NCI-H82 (cell line): ENCODE measurements at regions not wholly inside any gene's neighbourhood (a gene's known extent, or its start where the extent isn't known, plus 50 kb on each side); places are given as distances from the start of the nearest gene placed in this dataset.
"Not testable (repeated sequence)": the region's sequence is repeated elsewhere in the genome, so short reads cannot be mapped to it uniquely, and the experiment has no call there.

Source experiments
- DNase-seq: peaks from one replicate; lab custom pipeline; 2025; lab: John Stamatoyannopoulos, UW

DNA sequence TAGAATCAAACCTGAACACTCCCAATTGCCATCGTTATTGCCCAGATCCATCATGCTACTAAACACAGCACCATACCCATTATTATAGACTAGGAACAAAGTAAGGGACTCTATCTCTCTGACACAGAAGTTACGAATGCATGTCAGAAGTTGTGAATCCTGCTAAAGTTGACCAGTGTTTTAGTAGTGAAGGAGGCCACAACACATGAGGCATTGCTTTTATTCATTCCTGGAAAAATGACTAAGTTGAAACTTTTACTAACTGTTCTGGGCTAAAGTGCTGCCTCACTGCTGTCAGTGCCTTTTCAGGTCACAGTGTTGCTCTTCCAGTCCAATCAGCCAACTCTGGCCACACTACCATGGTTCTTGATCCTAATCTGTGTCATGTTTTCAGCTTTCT is 911.1 kb downstream of the TTLL7 start:
- no peak for DNase-seq

DNA sequence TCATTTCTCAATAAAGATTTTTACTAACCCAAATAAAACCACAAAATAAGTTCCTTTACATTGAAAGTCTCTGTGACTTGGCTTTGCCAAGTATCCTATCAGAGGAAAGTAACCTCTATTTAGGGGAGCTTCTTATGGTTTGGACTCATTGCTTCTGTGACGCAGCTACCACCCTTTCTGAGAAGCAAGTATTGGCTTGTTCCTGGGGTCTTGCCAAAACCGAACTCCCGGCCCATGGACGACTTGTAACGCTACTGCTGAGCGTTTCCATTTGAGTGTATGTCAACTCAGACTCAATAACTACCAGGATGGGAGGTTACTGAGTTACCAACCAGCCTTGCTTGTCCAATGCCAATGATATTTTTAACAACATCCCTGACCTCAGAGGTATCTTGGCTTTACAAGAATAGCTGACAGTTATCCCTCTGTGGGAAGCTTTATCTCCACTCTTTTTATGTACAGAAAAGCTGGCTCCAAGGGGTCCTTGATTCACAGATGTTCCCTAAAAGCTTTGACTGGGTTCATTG is 911.9 kb downstream of the TTLL7 start:
- DNase-seq, result peak; percentile 7

DNA sequence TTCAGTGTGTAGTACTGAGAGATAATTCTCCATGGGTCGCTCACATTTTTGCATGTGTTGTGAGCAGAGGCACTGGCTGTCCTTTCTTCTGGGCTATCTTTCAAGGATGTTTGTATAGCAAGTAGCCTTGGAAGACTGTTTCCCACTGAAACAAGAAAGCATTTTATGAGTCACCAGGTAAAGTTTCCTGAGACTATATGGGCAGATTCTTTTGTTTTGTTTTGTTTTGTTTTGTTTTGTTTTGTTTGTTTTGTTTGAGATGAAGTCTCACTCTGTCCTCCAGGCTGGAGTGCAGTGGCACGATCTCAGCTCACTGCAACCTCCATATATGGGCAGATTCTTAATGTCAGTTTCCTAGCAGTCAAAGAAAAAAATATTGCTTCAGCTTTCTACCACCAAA is 912.6 kb downstream of the TTLL7 start:
- no peak for DNase-seq

DNA sequence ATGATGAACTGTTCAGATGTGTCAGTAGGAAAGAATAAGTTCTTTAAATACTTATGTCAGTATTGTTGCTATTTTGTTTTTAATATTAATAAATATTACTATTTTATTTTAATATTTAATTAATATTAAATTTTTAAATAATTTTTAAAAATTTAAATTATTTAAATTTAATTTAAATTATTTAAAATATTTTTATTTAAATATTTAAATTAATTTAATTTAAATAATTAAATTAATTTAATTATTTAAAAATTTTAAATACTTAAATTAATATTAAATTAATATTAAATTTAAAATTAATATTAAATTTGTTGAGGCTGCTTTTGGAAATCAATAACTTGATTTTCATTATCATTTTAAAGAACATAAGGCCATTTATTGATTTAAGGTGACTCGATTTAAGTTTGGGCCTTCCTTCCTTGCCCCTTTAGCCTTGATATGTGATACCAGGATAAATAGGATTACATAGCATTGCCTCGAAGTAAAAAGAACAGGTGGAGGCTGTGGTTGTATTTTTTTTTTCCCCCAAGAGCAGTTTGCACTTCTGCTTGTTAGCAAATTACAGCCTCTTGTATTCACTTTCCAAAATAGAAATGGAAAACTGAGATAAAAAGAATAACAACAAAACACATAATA is 915.2 kb downstream of the TTLL7 start:
- peak; percentile 85 for DNase-seq

DNA sequence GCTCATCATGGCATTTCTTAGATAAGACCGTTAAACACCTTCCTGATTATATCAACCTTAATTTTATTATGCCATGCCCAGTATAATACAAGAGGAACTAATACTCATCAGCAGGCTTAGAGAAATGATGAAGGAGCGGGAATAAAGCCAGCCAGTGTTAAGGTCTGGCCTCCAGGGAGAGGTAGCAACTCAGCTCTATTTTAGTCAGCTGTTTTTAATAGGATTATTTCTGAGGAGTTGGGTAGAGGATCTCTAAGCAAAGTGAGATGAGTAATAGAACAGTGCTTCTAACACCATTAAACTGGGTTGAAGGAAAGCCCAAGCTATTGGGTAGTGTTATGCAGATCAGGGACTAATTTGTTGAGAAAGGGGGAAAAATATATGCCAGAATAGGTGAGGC is 921.5 kb downstream of the TTLL7 start:
- peak; percentile 87 for DNase-seq

DNA sequence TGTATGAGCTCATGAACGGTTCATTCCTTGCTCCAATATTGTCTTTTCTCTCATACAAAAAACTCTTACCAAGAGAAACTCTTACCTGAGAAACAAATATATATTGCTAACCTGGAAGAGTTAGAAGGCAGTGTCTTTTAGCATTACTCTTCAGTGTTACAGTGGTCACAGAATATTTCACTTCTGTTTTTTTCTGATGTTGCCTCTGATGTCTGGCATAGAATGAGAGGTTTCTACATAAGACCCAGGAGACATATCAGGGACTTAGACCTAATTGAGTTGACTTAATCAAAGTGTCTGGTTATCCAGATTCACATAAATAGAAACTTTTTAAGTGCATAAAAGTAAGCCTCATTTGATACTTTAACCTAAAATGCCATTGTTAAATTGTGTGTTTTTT is 923.8 kb downstream of the TTLL7 start:
- no peak for DNase-seq

DNA sequence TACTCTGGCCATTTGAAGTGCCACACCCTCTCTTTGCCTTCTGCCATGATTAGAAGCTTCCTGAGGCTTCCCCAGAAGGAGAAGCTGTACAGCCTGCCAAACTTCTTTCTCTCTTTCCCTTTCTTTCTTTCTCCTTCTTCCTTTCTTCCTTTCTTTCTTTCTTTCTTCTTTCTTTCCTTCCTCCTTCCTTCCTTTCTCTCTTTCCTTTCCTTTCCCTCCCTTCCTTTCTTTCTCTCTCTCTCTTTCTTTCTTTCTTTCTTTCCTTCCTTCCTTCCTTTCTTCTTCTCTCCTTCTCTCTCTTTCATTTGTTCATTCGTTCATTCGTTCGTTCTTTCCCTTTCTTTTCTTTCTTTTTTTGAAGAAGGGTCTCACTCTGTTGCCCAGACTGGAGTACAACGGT is 931.0 kb downstream of the TTLL7 start:
- DNase-seq, result no peak

DNA sequence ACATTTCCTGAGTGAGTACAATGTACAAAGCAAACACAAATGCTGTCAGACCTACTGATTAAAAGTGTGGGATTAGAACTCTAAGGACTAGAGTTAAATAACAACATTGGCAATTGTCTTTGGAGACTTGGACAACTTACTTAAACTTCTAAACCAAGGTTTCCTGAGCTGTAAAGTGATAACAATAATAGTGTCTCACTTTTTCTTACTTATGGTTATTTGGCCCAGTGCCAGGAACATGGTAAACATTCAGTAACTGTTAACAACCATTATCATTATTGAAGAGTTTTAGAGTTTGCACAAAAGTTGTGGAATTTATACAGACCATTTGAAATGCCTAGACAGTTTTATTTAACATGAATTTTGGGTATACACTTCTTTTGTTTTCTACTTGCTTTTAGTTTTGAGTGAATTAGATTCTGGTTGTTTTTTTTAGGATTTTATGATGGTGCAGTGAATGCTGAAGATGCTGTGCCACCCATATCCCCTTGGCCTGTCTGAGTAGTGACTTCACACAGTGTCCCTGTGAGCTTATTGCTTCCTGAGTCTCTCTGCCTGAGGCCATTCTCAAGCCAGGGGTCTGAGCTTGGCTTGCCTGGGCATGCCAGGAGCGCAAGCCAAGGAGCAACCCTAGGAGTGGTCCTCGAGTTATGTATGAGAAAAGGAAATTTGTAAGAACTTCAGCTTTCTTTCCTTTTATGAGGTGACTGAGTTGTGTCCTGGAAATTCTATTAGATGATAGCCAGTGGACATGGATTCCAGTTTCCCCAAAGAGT is 932.8 kb downstream of the TTLL7 start:
- DNase-seq, result no peak

DNA sequence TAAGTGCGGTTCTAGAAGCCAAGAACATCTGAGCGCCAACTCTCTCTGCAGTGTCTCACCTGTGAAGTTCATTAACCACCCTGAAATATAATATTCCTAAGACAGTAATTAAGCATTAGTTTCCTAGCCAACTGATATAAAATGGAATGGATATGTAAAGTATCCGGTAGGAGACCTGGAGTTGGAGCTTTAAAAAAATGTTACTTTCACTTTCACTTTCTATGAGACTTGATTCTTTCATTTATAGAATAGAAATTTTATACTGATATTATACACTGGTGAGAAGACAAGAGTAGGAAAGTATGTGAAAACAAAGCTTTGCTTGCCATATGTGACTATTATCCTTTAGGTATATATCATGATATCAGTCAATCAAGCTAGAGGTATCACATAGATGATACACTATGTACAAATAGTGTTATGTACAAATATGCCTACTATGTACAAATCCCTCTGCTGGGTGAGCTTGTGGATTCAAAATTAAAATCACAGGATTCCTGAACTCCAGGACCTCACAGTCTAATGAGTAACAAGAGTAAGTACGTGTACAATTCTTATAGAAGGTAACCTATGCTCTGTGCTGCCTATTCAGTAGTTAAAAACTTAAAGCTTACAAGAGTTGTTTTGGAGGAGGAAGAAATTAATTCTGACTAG is 934.2 kb downstream of the TTLL7 start:
- no peak for DNase-seq

DNA sequence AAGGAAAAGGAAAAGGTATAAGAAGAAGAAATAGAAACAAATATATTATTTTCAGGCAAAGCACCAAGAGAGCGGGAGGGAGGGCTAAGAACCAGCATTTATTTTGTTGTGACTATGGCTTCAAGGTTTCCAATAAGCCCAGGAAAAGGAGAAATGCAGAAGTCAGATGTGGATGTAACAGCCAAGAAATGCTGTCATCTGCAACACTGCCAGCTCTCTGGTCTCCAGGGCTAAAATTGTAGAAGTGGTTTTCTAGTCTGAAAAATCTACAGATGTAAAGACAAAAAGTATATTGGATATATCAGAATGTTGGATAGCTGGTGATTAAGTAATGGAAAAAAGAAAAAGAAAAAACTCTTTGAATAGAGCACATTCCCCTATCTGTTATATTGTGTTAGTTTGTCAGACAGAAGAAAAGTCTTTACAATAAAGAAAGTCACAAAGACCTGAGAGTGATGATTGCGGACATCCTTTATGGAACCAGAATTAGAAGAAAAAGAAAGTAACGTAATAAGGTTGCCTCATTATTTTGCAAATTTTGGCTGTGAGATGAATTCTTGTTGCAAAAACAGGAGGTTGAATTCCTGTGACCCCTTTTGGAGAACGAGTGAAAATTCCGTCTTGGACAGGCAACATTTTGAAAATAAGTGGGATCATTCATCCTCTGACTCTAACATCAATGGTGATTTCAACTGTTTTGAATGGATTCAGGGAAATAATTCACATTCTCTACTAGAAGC is 938.1 kb downstream of the TTLL7 start:
- DNase-seq, result no peak

DNA sequence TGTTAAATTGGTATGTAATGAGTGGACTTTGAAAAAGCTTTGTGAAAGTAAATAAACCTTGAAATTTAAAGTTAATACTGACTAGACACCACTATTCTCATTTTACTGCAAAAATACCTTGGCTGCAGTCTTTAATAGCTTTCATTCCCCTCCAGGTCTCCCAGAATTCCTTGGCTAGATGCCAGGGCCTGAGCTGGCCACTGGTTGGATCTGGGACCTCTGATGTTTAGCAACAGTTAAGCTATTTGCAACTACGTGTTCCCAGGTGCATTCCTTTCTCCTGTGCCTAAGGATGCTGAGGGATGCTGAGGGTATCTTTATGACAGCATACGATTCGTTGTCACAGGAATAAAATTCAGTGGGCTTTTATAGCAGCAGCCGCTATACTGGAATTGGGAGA is 938.7 kb downstream of the TTLL7 start:
- peak; percentile 27 for DNase-seq

DNA sequence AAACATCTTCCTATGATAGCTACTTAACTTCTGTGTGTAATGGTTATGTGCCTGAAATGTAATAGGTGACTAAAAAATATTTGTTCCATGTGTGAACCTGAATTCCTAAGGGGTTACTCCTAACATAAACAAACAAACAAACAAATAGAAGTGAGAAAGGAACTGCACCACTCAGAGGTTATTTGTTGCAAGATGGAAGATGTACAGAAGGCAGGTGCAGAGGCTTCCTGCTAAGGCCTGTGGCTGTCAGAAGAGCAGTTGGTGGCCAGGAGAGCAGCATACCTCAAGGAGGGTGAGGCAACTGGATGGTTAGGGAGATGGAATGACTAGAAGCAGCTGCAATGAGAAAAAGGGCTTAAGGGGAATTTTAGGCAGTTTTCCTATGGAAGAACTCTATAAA is 940.6 kb downstream of the TTLL7 start:
- no peak for DNase-seq

DNA sequence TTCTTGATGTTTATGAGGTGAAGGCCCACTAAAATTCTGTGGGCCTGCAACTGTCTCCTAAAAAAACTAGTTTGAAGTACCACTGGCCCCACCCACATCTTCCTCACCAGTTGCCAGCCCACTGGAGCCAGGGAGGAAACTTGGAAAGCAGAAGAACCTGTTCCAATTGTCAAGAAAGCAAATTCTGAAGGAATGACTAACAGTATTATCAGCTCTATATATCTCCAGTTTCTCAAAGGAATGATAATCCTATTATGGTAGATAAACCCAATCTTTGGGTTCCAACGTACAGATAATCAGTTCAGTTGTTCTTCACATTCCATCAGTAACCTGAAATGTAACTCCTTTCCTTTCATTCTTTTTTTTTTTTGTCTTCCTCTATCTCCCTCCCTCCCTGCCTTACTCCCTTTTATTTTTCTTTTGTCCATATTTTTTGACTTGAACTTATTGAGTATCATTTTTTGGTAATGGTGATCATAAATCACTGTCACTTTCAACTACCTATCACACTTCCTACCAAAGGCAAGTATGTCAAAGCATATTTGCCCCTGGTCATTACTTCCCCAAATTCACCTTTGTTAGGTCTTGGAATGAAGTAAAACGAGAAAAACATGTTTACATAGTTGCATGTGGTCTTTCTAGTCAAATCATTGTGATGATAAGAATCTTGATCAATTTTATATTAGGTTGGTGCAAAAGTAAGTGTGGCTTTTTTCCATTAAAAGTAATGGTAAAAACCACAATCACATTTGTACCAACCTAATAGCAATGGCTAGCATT is 943.4 kb downstream of the TTLL7 start:
- DNase-seq, result peak; percentile 13

DNA sequence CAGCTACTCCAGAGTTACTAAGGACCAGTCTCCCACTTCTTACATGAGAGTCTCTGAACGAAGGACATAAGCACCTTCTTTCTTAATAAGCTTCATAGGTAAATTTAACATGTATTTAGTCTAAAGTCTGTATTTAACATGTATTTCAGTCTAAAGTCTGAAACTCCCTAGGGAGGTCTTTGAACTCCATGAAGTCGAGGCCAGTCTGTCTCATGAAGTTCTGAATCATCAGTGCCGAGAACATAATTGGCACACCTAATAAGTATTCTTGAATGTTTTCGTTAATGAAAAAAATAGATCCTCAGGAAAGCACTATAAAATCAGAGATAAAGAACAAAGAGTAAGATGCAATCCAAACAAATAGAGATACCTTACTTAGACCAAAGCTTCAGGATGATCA is 945.5 kb downstream of the TTLL7 start:
- DNase-seq, result no peak

DNA sequence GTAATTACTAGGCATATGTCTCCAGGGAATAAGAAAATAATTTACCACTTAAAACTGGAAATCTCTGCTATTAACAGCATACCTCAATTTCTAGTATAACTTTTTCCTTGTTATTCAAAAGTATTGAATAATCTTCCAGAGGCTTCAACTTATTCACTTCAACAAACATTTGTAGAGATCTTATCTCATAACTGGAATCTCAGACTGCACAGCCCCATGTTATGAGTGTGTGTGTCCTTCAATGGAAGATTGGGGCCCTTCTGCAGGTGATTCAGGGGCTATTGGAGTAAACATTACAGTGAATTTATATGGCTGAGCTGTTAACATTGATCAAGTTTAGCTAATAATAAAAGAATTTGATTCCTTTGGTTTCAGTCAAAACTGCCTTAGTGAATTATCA is 946.1 kb downstream of the TTLL7 start:
- no peak for DNase-seq

DNA sequence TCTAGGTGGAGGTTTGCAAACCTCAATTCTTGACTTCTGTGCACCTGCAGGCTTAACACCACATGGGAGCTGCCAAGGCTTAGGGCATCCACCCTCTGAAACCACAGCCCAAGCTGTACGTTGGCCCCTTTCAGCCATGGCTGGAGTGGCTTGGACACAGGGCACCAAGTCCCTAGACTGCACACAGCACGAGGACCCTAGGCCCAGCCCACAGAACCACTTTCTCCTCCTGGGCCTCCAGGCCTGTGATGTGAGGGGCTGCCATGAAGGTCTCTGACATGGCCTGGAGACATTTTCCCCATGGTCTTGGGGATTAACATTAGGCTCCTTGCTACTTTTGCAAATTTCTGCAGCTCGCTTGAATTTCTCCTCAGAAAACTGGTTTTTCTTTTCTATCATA is 947.9 kb downstream of the TTLL7 start:
- not testable (repeated sequence) for DNase-seq

DNA sequence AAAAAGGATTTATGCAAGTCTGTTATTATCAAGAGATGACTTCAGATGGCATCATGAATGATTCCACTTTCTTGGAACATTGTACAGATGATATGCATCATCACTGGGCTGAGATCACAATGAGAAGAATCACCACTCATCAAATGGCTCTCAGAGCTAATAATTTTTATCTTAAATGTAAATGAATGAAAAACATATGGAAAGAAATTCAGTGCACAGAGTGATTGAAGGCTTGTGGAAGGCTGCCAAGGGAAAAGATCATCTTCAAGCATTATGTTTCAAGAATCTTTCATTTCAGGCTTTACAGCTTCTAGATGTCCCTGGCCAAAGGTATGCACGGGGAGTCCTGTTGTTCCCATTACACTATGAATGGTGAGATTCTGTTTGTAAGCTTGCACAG is 955.7 kb downstream of the TTLL7 start:
- DNase-seq, result no peak

DNA sequence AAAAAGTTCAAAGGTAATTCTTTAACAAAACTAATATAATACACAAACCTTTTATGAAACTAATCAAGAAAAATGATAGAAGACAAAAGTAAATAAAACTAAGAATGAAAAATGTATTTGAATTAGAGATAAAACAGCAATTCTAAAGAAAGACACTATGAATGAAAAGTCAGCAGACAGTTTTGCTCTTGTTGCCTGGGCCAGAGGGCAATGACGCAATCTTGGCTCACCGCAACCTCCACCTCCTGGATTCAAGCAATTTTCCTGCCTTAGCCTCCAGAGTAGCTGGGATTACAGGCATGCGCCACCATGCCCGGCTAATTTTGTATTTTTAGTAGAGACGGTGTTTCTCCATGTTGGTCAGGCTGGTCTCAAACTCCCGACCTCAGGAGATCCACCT is 959.8 kb downstream of the TTLL7 start:
- not testable (repeated sequence) for DNase-seq

DNA sequence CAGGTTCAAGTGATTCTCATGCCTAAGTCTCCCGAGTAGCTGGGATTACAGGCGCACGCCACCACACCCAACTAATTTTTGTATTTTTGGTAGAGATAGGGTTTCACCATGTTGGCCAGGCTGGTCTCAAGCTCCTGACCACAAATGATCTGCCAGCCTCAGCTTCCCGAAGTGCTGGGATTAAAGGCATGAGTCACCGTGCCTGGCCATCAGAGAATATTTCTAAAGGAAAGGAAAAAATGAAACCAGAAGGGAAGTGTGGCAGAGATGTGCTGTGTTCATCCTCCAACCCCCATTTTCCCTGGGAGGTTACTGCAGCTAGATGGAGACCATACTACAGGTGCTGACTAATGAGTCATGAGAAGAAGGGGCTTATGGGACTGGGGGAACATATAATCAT is 964.1 kb downstream of the TTLL7 start:
- no peak for DNase-seq

DNA sequence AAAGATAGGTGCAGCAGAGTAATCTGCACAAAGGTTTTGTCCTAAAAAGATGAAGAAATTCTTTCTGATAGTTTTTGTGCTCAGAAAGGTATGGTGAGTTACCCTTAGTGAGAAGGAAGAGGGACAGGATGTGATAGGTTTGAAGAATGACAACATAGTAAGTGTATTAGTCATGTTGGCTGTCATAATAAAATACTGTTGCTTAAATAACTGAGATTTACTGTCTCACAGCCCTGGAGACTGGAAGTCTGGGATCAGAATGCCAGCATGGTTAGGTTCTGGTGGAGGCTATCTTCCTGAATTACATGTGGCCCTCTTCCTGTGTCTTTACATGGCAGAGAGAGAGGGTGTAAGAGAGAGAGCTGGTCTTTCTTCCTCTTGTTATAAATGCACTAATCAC is 965.2 kb downstream of the TTLL7 start:
- DNase-seq, result no peak

DNA sequence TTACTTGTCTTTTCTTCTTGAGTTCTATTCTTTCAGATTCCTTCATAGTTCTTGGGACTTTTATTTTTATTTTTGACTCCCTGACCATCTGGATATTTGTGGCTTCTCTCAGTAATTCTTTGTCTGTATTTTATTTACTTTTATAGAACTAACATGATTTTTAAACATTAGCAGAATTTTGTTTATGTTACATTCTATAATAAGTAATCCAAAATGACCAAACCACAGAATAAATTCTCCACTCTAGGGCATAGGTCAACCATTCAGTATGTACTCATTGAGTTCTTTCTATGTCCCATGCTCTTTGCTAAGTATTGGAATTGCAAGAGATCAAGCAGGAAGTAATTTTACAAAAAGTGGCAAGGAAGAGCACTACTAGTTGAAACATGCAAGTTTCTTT is 969.0 kb downstream of the TTLL7 start:
- no peak for DNase-seq

DNA sequence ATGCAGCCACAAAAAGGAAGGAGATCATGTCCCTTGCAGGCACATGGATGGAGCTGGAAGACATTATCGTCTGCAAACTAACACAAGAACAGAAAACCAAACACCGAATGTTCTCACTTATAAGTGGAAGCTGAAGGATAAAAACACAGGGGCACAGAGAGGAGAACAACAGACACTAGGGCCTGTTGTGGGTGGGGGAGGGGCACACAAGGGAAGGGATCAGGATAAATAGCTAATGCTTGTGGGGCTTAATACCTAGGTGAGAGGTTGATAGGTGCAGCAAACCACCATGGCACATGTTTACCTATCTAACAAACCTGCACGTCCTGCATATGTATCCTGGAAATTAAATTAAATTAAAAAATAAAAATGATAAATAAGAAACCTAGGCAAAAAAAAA is 969.9 kb downstream of the TTLL7 start:
- DNase-seq, result peak; percentile 52
